DND-41 (cell line): ENCODE measurements at regions not wholly inside any gene's neighbourhood (a gene's known extent, or its start where the extent isn't known, plus 50 kb on each side); places are given as distances from the start of the nearest gene placed in this dataset.

ENCODE experiments used
- CTCF ChIP-seq: IDR thresholded peaks from 2 replicates; pipeline ENCODE4 v1.5.1; 2012; ENCODE audit warnings: borderline replicate concordance, low read length, moderate library complexity, mild to moderate bottlenecking; ENCODE audit not compliant: poor library complexity, severe bottlenecking; ENCODE audit errors: extremely low read depth
- EZH2 ChIP-seq: IDR thresholded peaks from 3 replicates; pipeline ENCODE4 v1.6.1; 2012; ENCODE audit warnings: borderline replicate concordance, low read depth, mild to moderate bottlenecking, moderate library complexity, low read length, inconsistent platforms; ENCODE audit not compliant: severe bottlenecking

- TF ChIP-seq EZH2 (no peak), CTCF (no peak)
These were observed 390.7 kb downstream of the INHBA start for GRCh38 chr7:41312235-41312634.
